K562 (cell line): ENCODE measurements at regions not wholly inside any gene's neighbourhood (a gene's known extent, or its start where the extent isn't known, plus 50 kb on each side); places are given as distances from the start of the nearest gene placed in this dataset.

Experiments used
- ATAC-seq: fragments of 200-7000 bp; cut with Tn5 transposase; 3 replicates; pipeline ENCODE4 v1.9.1; 2020; ENCODE audit warnings: moderate library complexity
- BruUV-seq: library from RNA; stranded (reverse); fragments of 400-500 nt; replicated peaks from 2 replicates; lab custom pipeline; 2021; lab: Mats Ljungman, UMichigan
- CTCF ChIA-PET: fragments of 300-600 bp; formaldehyde crosslinking; extraction: SDS; loops from one replicate; lab custom pipeline; 2021; ENCODE audit warnings: low intra/inter-chr PET ratio; lab: Yijun Ruan, JAX
- POLR2A ChIA-PET: fragments of 300-600, 350-650 bp; sonication (Branson Sonifier 250); formaldehyde crosslinking; extraction: SDS; loops from one replicate; lab custom pipeline; 2021; ENCODE audit warnings: antibody characterized with exemption, inconsistent platforms; lab: Yijun Ruan, JAX
- DNase-seq, 4 experiments: peaks; one replicate each; pipeline versions ENCODE4 v3.0.0 to v3.0.0-alpha.2; 2011 to 2018; ENCODE audit warnings: low spot score in 3 of 4, mixed read lengths in 3 of 4; ENCODE audit errors: extremely low read depth in 1 of 4
- FAIRE-seq: peaks from 2 replicates; lab custom pipeline; 2011; peaks lifted over from hg19 to GRCh38; lab: Jason Lieb, UNC
- H2AFZ ChIP-seq: 2 replicates; pipeline ENCODE4 v1.6.0; 2011; ENCODE audit warnings: low read depth, low read length, control low read depth, inconsistent platforms
- H3K27ac ChIP-seq: fragments of 200-600 bp; 3 replicates; pipeline ENCODE4 v1.8.0; 2011; ENCODE audit warnings: low read depth, mild to moderate bottlenecking, control low read depth, inconsistent platforms, low read length, moderate library complexity, mixed read lengths; ENCODE audit errors: extremely low read depth
- H3K27me3 ChIP-seq, 2 experiments: fragments of 300-600 bp in 1 of 2; 2 replicates in 1 of 2; 3 replicates in 1 of 2; pipeline versions ENCODE4 v1.6.0 to v1.8.0; 2011; ENCODE audit warnings: inconsistent platforms in 2 of 2, low read length in 2 of 2, mild to moderate bottlenecking in 1 of 2, mixed read lengths in 1 of 2, moderate library complexity in 1 of 2; ENCODE audit not compliant: control insufficient read depth in 2 of 2, insufficient read depth in 2 of 2
- H3K36me3 ChIP-seq: fragments of 300-600 bp; 3 replicates; pipeline ENCODE4 v1.8.0; 2011; ENCODE audit warnings: mild to moderate bottlenecking, low read length, inconsistent platforms; ENCODE audit not compliant: control insufficient read depth, insufficient read depth
- H3K4me1 ChIP-seq, 2 experiments: fragments of 200-600 bp in 1 of 2; replicated peaks in 1 of 2; 2 replicates in 1 of 2; 3 replicates in 1 of 2; pipeline versions ENCODE4 v1.5.1 to v1.8.0; 2011; ENCODE audit warnings: inconsistent platforms in 2 of 2, low read length in 2 of 2, mild to moderate bottlenecking in 1 of 2, mixed read lengths in 1 of 2, moderate library complexity in 1 of 2; ENCODE audit not compliant: control insufficient read depth in 2 of 2, insufficient read depth in 2 of 2
- H3K4me2 ChIP-seq: 2 replicates; pipeline ENCODE4 v1.6.1; 2011; ENCODE audit warnings: low read length, control low read depth, inconsistent platforms, mixed read lengths; ENCODE audit not compliant: insufficient read depth
- H3K4me3 ChIP-seq: fragments of 200-600 bp; sonication (generic), shearing (Covaris generic); 2 replicates; pipeline ENCODE4 v1.5.1; 2016; ENCODE audit warnings: control low read depth, inconsistent platforms
- H3K79me2 ChIP-seq: fragments of 200-600 bp; 3 replicates; pipeline ENCODE4 v1.8.0; 2011; ENCODE audit warnings: low read length, inconsistent platforms; ENCODE audit not compliant: control insufficient read depth, insufficient read depth
- H3K9ac ChIP-seq, 2 experiments: 2 replicates each; pipeline versions ENCODE4 v1.6.0 to v1.6.1; 2011; ENCODE audit warnings: low read depth in 2 of 2, low read length in 2 of 2, control low read depth in 1 of 2, inconsistent platforms in 1 of 2, mild to moderate bottlenecking in 1 of 2, mixed read lengths in 1 of 2; ENCODE audit not compliant: insufficient read depth in 1 of 2
- H3K9me1 ChIP-seq: one replicate; pipeline ENCODE4 v1.6.0; 2011; ENCODE audit warnings: inconsistent platforms, mild to moderate bottlenecking, low read length, moderate library complexity; ENCODE audit not compliant: control insufficient read depth, insufficient read depth
- H3K9me3 ChIP-seq: replicated peaks from 2 replicates; pipeline ENCODE4 v1.5.1; 2011; ENCODE audit warnings: low read depth, low read length, inconsistent platforms; ENCODE audit not compliant: control insufficient read depth, insufficient read depth
- H4K20me1 ChIP-seq: replicated peaks from 2 replicates; pipeline ENCODE4 v1.6.1; 2011; ENCODE audit warnings: low read length, inconsistent platforms, mixed read lengths; ENCODE audit not compliant: control insufficient read depth, insufficient read depth
- FOXJ2 ChIP-seq: fragments of 200-800 bp; sonication (Bioruptor generic); IDR thresholded peaks from 2 replicates; pipeline ENCODE4 v1.6.1; 2016; ENCODE audit warnings: missing genetic modification characterization, missing compliant biosample characterization
- HDAC1 ChIP-seq, 2 experiments: fragments of 450-650 bp; IDR thresholded peaks; 2 replicates each; pipeline ENCODE4 v1.6.1; 2016 to 2017; ENCODE audit warnings: inconsistent platforms in 1 of 2, mild to moderate bottlenecking in 1 of 2, moderate library complexity in 1 of 2
- LCOR ChIP-seq: sonication (generic); formaldehyde crosslinking; IDR thresholded peaks from 2 replicates; pipeline ENCODE4 v1.8.0; 2022; ENCODE audit warnings: mild to moderate bottlenecking, missing genetic modification reagents
- MAFF ChIP-seq: IDR thresholded peaks from 2 replicates; pipeline ENCODE4 v1.6.1; 2012; ENCODE audit warnings: low read length, improper control_type of control experiment
- MAFK ChIP-seq: IDR thresholded peaks from 2 replicates; pipeline ENCODE4 v1.6.1; 2011; ENCODE audit warnings: low read length, improper control_type of control experiment
- NFE2 ChIP-seq: IDR thresholded peaks from 2 replicates; pipeline ENCODE4 v1.6.1; 2014; ENCODE audit warnings: antibody characterized with exemption, low read depth
- NFE2L1 ChIP-seq: fragments of 450-650 bp; IDR thresholded peaks from 2 replicates; pipeline ENCODE4 v1.6.1; 2016; ENCODE audit warnings: missing genetic modification characterization, low read depth, mild to moderate bottlenecking, missing compliant biosample characterization, moderate library complexity, borderline replicate concordance
- POLR2AphosphoS2 ChIP-seq: IDR thresholded peaks from 2 replicates; pipeline ENCODE4 v1.6.1; 2012; ENCODE audit warnings: low read length, improper control_type of control experiment
- POLR2B ChIP-seq: fragments of 450-650 bp; IDR thresholded peaks from 2 replicates; pipeline ENCODE4 v1.6.1; 2018; ENCODE audit warnings: low read depth; ENCODE audit not compliant: partially characterized antibody
- POU5F1 ChIP-seq: fragments of 150-350 bp; IDR thresholded peaks from 2 replicates; pipeline ENCODE4 v1.6.1; 2014; ENCODE audit warnings: borderline replicate concordance, low read length, low read depth, mild to moderate bottlenecking; ENCODE audit not compliant: partially characterized antibody
- RHOXF2B ChIP-seq: fragments of 250-450 bp; sonication (Bioruptor Pico); conservative IDR thresholded peaks from 2 replicates; pipeline ENCODE4 v1.5.1; 2021
- TAF15 ChIP-seq: fragments of 200-400 bp; formaldehyde crosslinking; IDR thresholded peaks from 2 replicates; pipeline ENCODE4 v1.6.1; 2017; ENCODE audit warnings: mild to moderate bottlenecking, low read depth, low read length, moderate library complexity
- ZNF239 ChIP-seq: fragments of 250-450 bp; sonication (Bioruptor Pico); IDR thresholded peaks from 2 replicates; pipeline ENCODE4 v1.4.0; 2020; ENCODE audit warnings: mild to moderate bottlenecking
- ZNF316 ChIP-seq: fragments of 450-650 bp; IDR thresholded peaks from 2 replicates; pipeline ENCODE4 v1.6.1; 2016
- ZNF644 ChIP-seq: fragments of 200-800 bp; sonication (Bioruptor generic); IDR thresholded peaks from 2 replicates; pipeline ENCODE4 v1.6.1; 2016; ENCODE audit warnings: low read depth, missing genetic modification characterization, missing compliant biosample characterization
- WGBS: fragments of 100-300 bp; shearing (Covaris generic); methylation state at CpG from one replicate; pipeline ENCODE4 v1.1.6; 2016; ENCODE audit warnings: low coverage, mixed read lengths; ENCODE audit not compliant: insufficient coverage; ENCODE audit errors: missing lambda C conversion rate; 5-methylcytosine and 5-hydroxymethylcytosine counted together
- in situ Hi-C: fragments of 300-500 bp; cut with MboI; formaldehyde crosslinking; loops from 4 replicates; pipeline ENCODE4 v1.15.0; 2018; ENCODE audit warnings: inconsistent platforms, mixed read lengths
- intact Hi-C: fragments of 100-400 bp; cut with micrococcal nuclease; formaldehyde crosslinking; loops from 2 replicates; pipeline ENCODE4 v1.14.2; 2022
- TF ChIP-seq, protein P1 (sequence below): fragments of 200-800 bp; sonication (Bioruptor generic); IDR thresholded peaks from 2 replicates; pipeline ENCODE4 v1.6.1; 2017; ENCODE audit warnings: missing genetic modification characterization, missing compliant biosample characterization
- TF ChIP-seq, protein P2 (sequence below): sonication (generic); formaldehyde crosslinking; IDR thresholded peaks from 2 replicates; pipeline ENCODE4 v1.4.0; 2020; ENCODE audit warnings: mild to moderate bottlenecking, missing genetic modification reagents
- TF ChIP-seq, protein P3 (sequence below): fragments of 250-450 bp; sonication (Bioruptor Pico); IDR thresholded peaks from 2 replicates; pipeline ENCODE4 v1.4.0; 2020
- TF ChIP-seq, protein P4 (sequence below): fragments of 250-450 bp; sonication (Bioruptor Pico); IDR thresholded peaks from 2 replicates; pipeline ENCODE4 v1.8.0; 2022; ENCODE audit warnings: inconsistent platforms

DNA sequence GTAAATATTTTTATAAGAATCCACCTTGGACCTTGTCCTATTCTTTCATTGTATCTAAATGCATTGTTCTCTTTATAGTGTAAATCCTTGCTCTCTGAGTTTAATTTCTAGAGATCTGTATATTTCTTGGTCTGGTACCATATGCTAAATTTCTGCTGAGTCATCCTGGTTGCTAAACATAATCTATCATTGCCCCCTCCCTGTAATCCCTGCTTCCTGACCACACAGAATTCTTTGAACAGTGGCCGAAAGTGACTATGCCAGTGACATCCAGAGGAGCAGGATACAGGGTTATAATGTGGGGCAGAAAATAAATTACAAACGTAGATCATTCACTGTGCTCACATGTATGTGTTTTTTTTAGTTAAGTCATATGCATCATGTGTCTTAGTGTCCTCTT, 143.1 kb downstream of the DIPK2A start:
- CTCF ChIA-PET: no interaction called here
- DNase-seq (peak in 2 of 4 experiments; percentile 2 to 17), FAIRE-seq (no peak), ATAC-seq (no peak; the same call in 1 of the 3 replicates)
- H3K27ac ChIP-seq: no peak overlapping the region
- H4K20me1 ChIP-seq: no peaks in the 10 kb centered on the region
- no peaks in the 10 kb centered on the region for H3K27me3 ChIP-seq
- H3K4me1 ChIP-seq: no peaks in the 10 kb centered on the region; a peak in 1 of 5 replicates
- no peaks in the 10 kb centered on the region for H3K36me3 ChIP-seq
- H3K9me1 ChIP-seq: no peaks in the 10 kb centered on the region
- H3K4me2 ChIP-seq: no peak overlapping the region
- intact Hi-C loops (loop anchor here (5.0 kb wide), 1 partner anchor 142 kb away; the partner anchor contains the start of gene DIPK2A), in situ Hi-C loops (no loop called here)
- H3K9me3 ChIP-seq: no peaks in the 10 kb centered on the region
- no peak overlapping the region for H3K4me3 ChIP-seq
- BruUV-seq: no TSS peak
- no peak overlapping the region for H2AFZ ChIP-seq
- no peak overlapping the region for H3K9ac ChIP-seq
- POLR2A ChIA-PET: no interaction called here
- H3K79me2 ChIP-seq: no peaks in the 10 kb centered on the region
- 0% methylated on average over 2 of the region's 2 CpGs for WGBS
- no peak for TF ChIP-seq HDAC1 (IDR thresholded peaks at IDR 0.05)
- TF ChIP-seq NFE2L1 (tag): peak; percentile 79
- TF ChIP-seq RHOXF2B (CRISPR knock-in tag): no peak
- peak; percentile 75; the same call in 1 of the 2 replicates for TF ChIP-seq MAFK
- TF ChIP-seq POLR2B: no peak
- no peak for TF ChIP-seq TAF15
- TF ChIP-seq, protein P1, sequence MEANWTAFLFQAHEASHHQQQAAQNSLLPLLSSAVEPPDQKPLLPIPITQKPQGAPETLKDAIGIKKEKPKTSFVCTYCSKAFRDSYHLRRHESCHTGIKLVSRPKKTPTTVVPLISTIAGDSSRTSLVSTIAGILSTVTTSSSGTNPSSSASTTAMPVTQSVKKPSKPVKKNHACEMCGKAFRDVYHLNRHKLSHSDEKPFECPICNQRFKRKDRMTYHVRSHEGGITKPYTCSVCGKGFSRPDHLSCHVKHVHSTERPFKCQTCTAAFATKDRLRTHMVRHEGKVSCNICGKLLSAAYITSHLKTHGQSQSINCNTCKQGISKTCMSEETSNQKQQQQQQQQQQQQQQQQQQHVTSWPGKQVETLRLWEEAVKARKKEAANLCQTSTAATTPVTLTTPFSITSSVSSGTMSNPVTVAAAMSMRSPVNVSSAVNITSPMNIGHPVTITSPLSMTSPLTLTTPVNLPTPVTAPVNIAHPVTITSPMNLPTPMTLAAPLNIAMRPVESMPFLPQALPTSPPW (CRISPR knock-in tag): no peak
- no peak for TF ChIP-seq POU5F1
- TF ChIP-seq, protein P2, sequence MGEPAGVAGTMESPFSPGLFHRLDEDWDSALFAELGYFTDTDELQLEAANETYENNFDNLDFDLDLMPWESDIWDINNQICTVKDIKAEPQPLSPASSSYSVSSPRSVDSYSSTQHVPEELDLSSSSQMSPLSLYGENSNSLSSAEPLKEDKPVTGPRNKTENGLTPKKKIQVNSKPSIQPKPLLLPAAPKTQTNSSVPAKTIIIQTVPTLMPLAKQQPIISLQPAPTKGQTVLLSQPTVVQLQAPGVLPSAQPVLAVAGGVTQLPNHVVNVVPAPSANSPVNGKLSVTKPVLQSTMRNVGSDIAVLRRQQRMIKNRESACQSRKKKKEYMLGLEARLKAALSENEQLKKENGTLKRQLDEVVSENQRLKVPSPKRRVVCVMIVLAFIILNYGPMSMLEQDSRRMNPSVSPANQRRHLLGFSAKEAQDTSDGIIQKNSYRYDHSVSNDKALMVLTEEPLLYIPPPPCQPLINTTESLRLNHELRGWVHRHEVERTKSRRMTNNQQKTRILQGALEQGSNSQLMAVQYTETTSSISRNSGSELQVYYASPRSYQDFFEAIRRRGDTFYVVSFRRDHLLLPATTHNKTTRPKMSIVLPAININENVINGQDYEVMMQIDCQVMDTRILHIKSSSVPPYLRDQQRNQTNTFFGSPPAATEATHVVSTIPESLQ (CRISPR knock-in tag): no peak
- no peak for TF ChIP-seq POLR2AphosphoS2
- no peak for TF ChIP-seq FOXJ2 (tag)
- TF ChIP-seq ZNF239 (CRISPR knock-in tag): no peak
- TF ChIP-seq MAFF: peak; percentile 82
- peak; percentile 86 for TF ChIP-seq NFE2
- no peak for TF ChIP-seq ZNF644
- no peak for TF ChIP-seq LCOR (CRISPR knock-in tag)
- TF ChIP-seq, protein P3, sequence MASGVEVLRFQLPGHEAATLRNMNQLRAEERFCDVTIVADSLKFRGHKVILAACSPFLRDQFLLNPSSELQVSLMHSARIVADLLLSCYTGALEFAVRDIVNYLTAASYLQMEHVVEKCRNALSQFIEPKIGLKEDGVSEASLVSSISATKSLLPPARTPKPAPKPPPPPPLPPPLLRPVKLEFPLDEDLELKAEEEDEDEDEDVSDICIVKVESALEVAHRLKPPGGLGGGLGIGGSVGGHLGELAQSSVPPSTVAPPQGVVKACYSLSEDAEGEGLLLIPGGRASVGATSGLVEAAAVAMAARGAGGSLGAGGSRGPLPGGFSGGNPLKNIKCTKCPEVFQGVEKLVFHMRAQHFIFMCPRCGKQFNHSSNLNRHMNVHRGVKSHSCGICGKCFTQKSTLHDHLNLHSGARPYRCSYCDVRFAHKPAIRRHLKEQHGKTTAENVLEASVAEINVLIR (CRISPR knock-in tag): no peak
- TF ChIP-seq ZNF316: peak; percentile 81
- TF ChIP-seq, protein P4, sequence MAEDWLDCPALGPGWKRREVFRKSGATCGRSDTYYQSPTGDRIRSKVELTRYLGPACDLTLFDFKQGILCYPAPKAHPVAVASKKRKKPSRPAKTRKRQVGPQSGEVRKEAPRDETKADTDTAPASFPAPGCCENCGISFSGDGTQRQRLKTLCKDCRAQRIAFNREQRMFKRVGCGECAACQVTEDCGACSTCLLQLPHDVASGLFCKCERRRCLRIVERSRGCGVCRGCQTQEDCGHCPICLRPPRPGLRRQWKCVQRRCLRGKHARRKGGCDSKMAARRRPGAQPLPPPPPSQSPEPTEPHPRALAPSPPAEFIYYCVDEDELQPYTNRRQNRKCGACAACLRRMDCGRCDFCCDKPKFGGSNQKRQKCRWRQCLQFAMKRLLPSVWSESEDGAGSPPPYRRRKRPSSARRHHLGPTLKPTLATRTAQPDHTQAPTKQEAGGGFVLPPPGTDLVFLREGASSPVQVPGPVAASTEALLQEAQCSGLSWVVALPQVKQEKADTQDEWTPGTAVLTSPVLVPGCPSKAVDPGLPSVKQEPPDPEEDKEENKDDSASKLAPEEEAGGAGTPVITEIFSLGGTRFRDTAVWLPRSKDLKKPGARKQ (CRISPR knock-in tag): no peak
